HG03039 (cell line): ENCODE measurements at regions not wholly inside any gene's neighbourhood (a gene's known extent, or its start where the extent isn't known, plus 50 kb on each side); places are given as distances from the start of the nearest gene placed in this dataset.
A peak's percentile ranks its signal among the peaks of the same experiment; 100 is the strongest.
"Not testable (repeated sequence)": the region's sequence is repeated elsewhere in the genome, so short reads cannot be mapped to it uniquely, and the experiment has no call there.

Source experiments
- ATAC-seq: cut with Tn5 transposase; IDR thresholded peaks from one replicate; pipeline ENCODE4 v1.9.1; 2021; ENCODE audit warnings: mild to moderate bottlenecking, moderate library complexity; ENCODE audit not compliant: unreplicated experiment

- no peak for ATAC-seq
Observed at GRCh38 chr5:157999696-158000095, 140.8 kb upstream of the CLINT1 start.

GRCh38 chr5:157997991-157998504 lies 139.1 kb upstream of the CLINT1 start:
- ATAC-seq, result no peak

- peak; percentile 70 for ATAC-seq
Observed at GRCh38 chr5:157994906-157995519, 136.1 kb upstream of the CLINT1 start.

DNA sequence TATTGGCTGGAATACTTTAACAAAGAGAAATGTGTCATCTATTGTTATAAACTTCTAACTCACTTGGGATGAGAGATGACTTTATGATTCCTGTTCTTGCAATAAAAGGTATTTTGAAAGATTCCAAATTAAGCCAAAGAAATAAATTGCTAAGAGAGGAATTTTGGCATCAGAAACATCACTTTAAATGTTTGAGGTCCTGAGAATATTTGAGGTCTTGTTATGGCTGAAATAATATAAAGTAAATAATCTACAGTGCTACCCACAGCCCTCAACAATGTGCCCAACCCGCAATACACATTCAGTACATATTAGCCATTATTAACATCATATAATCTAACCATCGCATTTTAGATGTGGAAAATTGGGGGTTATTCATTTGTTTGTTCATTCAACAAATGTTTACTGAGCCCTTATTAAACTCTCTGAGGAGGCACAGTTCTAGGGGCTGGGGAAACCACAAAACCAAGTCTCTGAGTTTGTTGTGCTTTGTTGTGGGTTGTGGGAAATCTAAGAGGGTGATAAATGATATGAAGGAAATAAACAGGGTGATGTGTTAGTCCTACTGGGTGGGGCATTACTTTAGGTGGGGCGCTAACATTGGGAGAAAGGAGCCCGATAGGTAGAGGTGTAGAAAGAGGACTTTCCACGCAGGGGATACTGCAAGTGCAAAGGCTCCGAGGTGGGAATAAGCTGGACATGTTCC lies 135.2 kb upstream of the CLINT1 start:
- ATAC-seq, result no peak

- no peak for ATAC-seq
Observed at GRCh38 chr5:157993201-157993600, 134.3 kb upstream of the CLINT1 start.

GRCh38 chr5:157990583-157991181 lies 131.7 kb upstream of the CLINT1 start:
- no peak for ATAC-seq

GRCh38 chr5:157989296-157989695 lies 130.4 kb upstream of the CLINT1 start:
- ATAC-seq, result no peak

GRCh38 chr5:157987259-157987658 lies 128.3 kb upstream of the CLINT1 start:
- ATAC-seq, result no peak

DNA sequence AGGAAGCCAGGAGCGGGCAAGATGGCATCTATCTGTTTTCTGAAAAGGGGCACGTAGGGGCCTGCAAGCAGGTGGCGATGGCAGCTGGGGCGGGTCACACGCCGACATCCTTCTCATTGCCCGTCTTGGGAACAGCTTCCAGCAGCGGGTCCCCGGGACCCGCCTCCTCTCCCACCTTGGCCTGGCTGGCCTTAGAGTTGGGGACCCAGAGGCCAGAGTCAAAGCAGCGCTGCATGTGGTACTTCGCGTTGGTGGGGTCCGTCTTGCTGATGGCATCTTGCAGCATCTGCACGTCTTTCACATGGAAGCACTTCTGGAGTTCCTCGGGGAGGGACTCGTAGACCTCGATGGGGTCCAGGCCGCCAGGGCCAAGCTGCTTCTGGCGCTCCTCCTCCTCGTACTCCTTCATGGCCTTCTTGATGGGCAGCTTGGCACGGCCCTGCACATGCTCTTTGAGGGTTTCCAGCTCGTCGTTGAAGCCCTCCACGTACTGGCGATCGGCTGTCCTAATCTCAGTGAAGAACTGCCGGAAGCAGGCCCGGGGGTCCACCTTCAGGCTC lies 127.6 kb upstream of the CLINT1 start:
- no peak for ATAC-seq

GRCh38 chr5:157984611-157985010 lies 125.7 kb upstream of the CLINT1 start:
- ATAC-seq, result no peak

DNA sequence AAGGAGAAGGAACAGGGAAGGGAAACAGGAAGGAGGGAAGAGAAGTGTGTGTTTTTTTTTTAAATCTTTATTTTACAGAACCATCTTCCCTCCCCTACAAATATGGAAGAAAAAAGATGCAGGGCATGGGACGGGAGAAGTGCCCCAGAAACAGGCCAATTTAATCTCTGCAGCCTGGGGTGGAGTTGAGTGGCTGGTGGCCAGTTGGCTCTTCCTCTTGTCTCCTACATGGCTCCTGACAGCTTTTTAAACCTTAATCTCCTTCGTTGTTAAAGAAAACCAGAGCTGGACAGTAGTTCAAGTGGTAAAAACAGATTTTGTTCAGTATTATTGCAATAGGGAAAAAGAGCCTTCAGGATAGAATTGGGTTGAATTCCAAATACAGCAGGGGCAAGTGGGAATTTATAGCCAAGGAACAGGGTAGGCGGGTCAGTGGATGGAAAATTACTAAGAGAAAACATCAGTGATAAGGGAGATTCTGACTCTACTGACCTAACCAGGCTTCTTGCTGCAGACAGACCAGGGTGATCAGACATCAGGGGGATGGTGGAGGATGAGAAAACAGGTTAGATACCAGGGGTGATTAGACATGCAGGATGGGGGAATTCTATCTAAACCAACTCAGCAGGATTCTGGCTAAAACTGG lies 125.1 kb upstream of the CLINT1 start:
- no peak for ATAC-seq

DNA sequence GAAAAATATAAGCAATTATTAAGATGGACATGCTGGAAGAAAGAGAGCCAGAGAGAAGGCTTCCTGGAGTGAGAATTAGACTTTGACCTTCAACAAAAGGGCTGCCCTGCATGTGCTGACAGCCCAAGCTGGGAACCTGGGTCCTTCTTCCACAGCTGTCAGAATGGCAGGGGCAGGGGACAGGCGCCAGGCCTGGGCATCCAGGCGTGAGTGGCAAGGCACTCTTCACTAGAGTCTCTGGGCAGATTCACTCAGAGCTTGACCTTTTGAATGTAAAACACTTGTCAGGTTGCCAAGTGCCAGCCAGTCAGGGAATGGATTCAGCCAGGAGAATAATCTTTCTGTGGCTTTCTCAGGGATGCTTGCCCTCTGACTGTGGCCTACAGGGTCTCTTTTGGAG lies 119.1 kb upstream of the CLINT1 start:
- no peak for ATAC-seq

- ATAC-seq, result no peak
Observed at GRCh38 chr5:157976429-157976828, 117.5 kb upstream of the CLINT1 start.

- ATAC-seq, result no peak
Observed at GRCh38 chr5:157972579-157972978, 113.6 kb upstream of the CLINT1 start.

DNA sequence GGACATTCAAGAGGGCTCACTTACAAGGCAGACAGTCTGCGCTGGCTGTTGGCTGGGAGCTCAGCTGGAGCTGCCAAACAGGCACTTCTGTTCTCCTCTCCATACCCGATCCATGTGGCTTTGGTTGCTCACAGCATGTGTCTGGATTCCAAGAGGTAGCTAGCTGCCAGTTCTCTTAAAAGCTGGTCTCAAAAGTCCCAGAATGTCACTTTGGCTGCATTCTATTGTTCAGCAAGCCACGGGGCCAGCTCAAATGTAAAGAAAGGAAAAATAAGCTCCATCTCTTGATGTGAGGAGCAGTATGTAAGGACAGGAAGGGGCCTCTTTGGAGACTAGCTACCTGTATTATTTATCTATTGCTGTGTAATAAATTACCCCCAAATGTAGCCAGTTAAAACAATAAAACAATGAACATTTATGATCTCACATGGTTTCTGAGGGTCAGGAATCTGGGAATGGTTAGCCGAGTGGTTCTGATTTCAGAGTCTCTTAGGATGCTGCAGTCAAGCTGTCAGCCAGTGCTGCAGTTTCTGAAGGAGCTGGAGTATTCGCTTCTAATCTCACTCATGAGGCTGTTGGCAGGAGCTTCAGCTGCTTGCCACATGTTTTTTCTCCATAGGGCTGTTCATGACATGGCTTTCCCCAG lies 112.7 kb upstream of the CLINT1 start:
- ATAC-seq, result no peak

GRCh38 chr5:157968570-157968969 lies 109.6 kb upstream of the CLINT1 start:
- ATAC-seq, result not testable (repeated sequence)

GRCh38 chr5:157965989-157966388 lies 107.0 kb upstream of the CLINT1 start:
- ATAC-seq, result no peak

DNA sequence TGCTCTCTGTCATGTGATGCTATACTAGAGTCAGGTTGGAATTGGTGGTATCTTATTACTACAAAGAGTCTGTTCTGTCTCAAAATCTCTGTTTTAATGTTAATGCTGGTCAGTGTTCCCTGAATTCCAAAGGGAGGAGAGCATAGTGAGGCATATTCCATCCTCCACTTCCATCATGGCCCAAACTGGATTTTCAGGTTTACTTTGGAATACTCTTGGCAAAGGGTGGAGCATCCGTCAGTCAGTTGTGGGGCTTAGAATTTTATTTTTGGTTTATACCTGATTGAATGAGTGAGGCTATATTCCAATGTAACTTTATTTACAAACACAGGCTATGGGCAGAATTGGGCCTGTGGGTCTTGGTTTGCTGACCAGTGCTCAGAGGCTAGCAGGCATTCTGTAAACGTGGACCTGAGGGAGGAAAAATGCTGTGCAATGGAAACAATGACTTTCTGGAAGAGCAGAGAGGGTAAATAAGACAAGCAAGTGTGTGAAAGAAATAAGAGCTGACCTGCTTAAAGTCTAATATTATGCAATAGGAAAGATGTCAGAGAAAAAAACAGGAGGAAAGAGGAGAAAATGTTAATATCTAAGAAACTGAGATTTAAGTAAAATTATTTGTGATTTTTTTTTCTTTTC lies 106.2 kb upstream of the CLINT1 start:
- no peak for ATAC-seq

GRCh38 chr5:157963761-157964160 lies 104.8 kb upstream of the CLINT1 start:
- no peak for ATAC-seq

- no peak for ATAC-seq
Observed at GRCh38 chr5:157963244-157963643, 104.3 kb upstream of the CLINT1 start.
